ENCODE measurements at regions not wholly inside any gene's neighbourhood (a gene's known extent, or its start where the extent isn't known, plus 50 kb on each side); places are given as distances from the start of the nearest gene placed in this dataset.

DNA sequence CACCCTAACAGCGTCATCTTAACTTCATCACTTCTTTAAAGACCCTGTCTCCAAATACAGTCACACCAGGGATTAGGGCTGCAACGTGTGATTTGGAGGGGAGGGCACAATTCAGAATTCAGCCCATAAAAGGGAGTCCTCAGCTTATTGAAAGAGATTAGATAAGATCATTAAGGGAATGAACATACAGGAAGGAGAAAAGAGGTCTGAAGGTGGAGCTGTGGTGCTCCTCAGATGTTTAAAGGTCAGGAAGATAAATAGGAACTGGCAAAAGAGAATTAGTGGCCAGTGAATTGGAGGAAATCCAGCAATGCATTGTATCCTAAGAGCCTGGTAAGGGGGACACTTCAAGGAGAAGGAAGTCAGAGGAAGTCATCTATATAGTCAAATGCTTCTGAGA lies 113.5 kb downstream of the PROX1 start:
- TF ChIP-seq CTCF (IDR thresholded peaks at IDR 0.05; ENCODE audit: low read depth, low read length, poor library complexity, severe bottlenecking) (no peak), EZH2phosphoT487 (IDR thresholded peaks at IDR 0.05; ENCODE audit: borderline replicate concordance, low read length) (no peak)

All from DOHH2 (cell line).